CD4-positive, alpha-beta memory T cell (primary cell): ENCODE measurements at regions not wholly inside any gene's neighbourhood (a gene's known extent, or its start where the extent isn't known, plus 50 kb on each side); places are given as distances from the start of the nearest gene placed in this dataset.

Source experiments
- CTCF ChIA-PET: fragments of 350-600 bp; sonication (Branson Sonifier 250); formaldehyde crosslinking; loops from one replicate; lab custom pipeline; 2021; ENCODE audit warnings: inconsistent platforms; ENCODE audit not compliant: partially characterized antibody; lab: Charles Lee
- POLR2A ChIA-PET: fragments of 350-600 bp; sonication (Branson Sonifier 250); formaldehyde crosslinking; loops from one replicate; lab custom pipeline; 2021; ENCODE audit not compliant: partially characterized antibody; lab: Charles Lee
- DNase-seq, 5 donors: peaks; one replicate each; pipeline versions ENCODE4 v3.0.0 to v3.0.0-alpha.2; 2020 to 2022; ENCODE audit warnings: mixed read lengths in 1 of 5
- H3K27ac ChIP-seq: one replicate; pipeline ENCODE4 v1.7.0; 2013; ENCODE audit warnings: low read depth, low read length
- H3K27me3 ChIP-seq: 2 replicates; pipeline ENCODE4 v1.7.0; 2013; ENCODE audit warnings: mild to moderate bottlenecking, low read length, moderate library complexity; ENCODE audit not compliant: insufficient read depth
- H3K36me3 ChIP-seq: 2 replicates; pipeline ENCODE4 v1.7.0; 2013; ENCODE audit warnings: mild to moderate bottlenecking, low read length, moderate library complexity; ENCODE audit not compliant: insufficient read depth
- H3K4me1 ChIP-seq: 2 replicates; pipeline ENCODE4 v1.7.0; 2013; ENCODE audit warnings: mild to moderate bottlenecking, low read length, moderate library complexity; ENCODE audit not compliant: insufficient read depth
- H3K4me3 ChIP-seq, 2 donors: one replicate each; pipeline ENCODE4 v1.7.0; 2013; ENCODE audit warnings: low read length in 2 of 2, mild to moderate bottlenecking in 1 of 2
- H3K9me3 ChIP-seq, 2 donors: one replicate each; pipeline ENCODE4 v1.7.0; 2013; ENCODE audit warnings: low read length in 2 of 2, control low read depth in 1 of 2; ENCODE audit not compliant: control insufficient read depth in 1 of 2
- H3K27ac Mint-ChIP-seq, 7 donors: one replicate each; pipeline ENCODE4 v1.8.0; 2020 to 2021; ENCODE audit warnings: mixed read lengths in 7 of 7, mild to moderate bottlenecking in 6 of 7, inconsistent platforms in 3 of 7, moderate library complexity in 3 of 7
- H3K27me3 Mint-ChIP-seq, 2 donors: one replicate each; pipeline ENCODE4 v1.8.0; 2020 to 2021; ENCODE audit warnings: mixed read lengths in 2 of 2
- H3K36me3 Mint-ChIP-seq, 2 donors: one replicate each; pipeline ENCODE4 v1.8.0; 2020 to 2021; ENCODE audit warnings: mixed read lengths in 2 of 2, inconsistent platforms in 1 of 2, mild to moderate bottlenecking in 1 of 2
- H3K4me1 Mint-ChIP-seq, 4 donors: one replicate each; pipeline ENCODE4 v1.8.0; 2020 to 2021; ENCODE audit warnings: mixed read lengths in 4 of 4, mild to moderate bottlenecking in 1 of 4
- H3K4me3 Mint-ChIP-seq, 8 donors: one replicate each; pipeline ENCODE4 v1.8.0; 2020 to 2021; ENCODE audit warnings: mixed read lengths in 8 of 8, mild to moderate bottlenecking in 7 of 8, moderate library complexity in 6 of 8, inconsistent platforms in 3 of 8
- H3K9me3 Mint-ChIP-seq, 8 donors: one replicate each; pipeline ENCODE4 v1.8.0; 2020 to 2021; ENCODE audit warnings: mixed read lengths in 8 of 8, mild to moderate bottlenecking in 5 of 8, inconsistent platforms in 3 of 8, moderate library complexity in 1 of 8
- intact Hi-C: fragments of 100-400 bp; cut with micrococcal nuclease; formaldehyde crosslinking; loops from one replicate; pipeline ENCODE4 v1.15.1; 2023

GRCh38 chr6:118712969-118713368 lies 61.6 kb upstream of the CEP85L start:
- CTCF ChIA-PET, result interaction anchor here (1.0 to 6.2 kb wide), 7 partner anchors 13 to 75 kb away, joined by 3 to 29 read pairs (median 8); partner anchors contain the start of gene CEP85L
- peaks cover 0 to 3% (median 0%) of the 10 kb centered on the region in 8 donors for H3K9me3 Mint-ChIP-seq
- no peaks in the 10 kb centered on the region for H3K36me3 ChIP-seq

GRCh38 chr6:118710616-118711015 lies 59.2 kb upstream of the CEP85L start:
- Histone ChIP-seq H3K36me3 (no peaks in the 10 kb centered on the region), H3K27me3 (no peaks in the 10 kb centered on the region), H3K9me3 (no peaks in the 10 kb centered on the region), H3K4me3 (peak overlapping the region in 1 of 2 donors; percentile 95), H3K27ac (peak overlapping the region; percentile 70), H3K4me1 (peaks cover 68% of the 10 kb centered on the region)
- POLR2A ChIA-PET, result interaction anchor here (0.7 to 6.0 kb wide), 27 partner anchors 10 to 1162 kb away, joined by 3 to 105 read pairs (median 18); partner anchors contain the start of genes ASF1A, CEP85L, FAM184A and MCM9
- CTCF ChIA-PET, result interaction anchor here (1.0 to 6.0 kb wide), 13 partner anchors 9 to 146 kb away, joined by 4 to 26 read pairs (median 12); no protein-coding TSS in a partner anchor
- peak overlapping the region; percentile 92 to 98 (median 98) for H3K27ac Mint-ChIP-seq
- no peak for DNase-seq
- peaks cover 0 to 3% (median 0%) of the 10 kb centered on the region in 8 donors for H3K9me3 Mint-ChIP-seq
- peaks cover 50 to 87% (median 62%) of the 10 kb centered on the region in 4 donors for H3K4me1 Mint-ChIP-seq
- H3K27me3 Mint-ChIP-seq, result no peaks in the 10 kb centered on the region
- peaks cover 0 to 25% of the 10 kb centered on the region in 2 donors for H3K36me3 Mint-ChIP-seq
- intact Hi-C loops, result loop anchor here (1.0 to 2.0 kb wide), 9 partner anchors 9 to 368 kb away; partner anchors contain the start of genes CEP85L and FAM184A
- peak overlapping the region; percentile 91 to 99 (median 95) for H3K4me3 Mint-ChIP-seq

More at GRCh38 chr6:118712969-118713368, 61.6 kb upstream of the CEP85L start:
- H3K4me1 ChIP-seq, result peaks cover 45% of the 10 kb centered on the region
- Mint-ChIP-seq H3K27ac (peak overlapping the region in 4 of 7 donors; percentile 4 to 65 (median 40)), H3K4me3 (peak overlapping the region in 6 of 8 donors; percentile 1 to 37 (median 19)), H3K4me1 (peaks cover 32 to 67% (median 44%) of the 10 kb centered on the region in 4 donors), H3K27me3 (no peaks in the 10 kb centered on the region), H3K36me3 (peaks cover 0 to 17% of the 10 kb centered on the region in 2 donors)
- no peak overlapping the region for H3K4me3 ChIP-seq
- intact Hi-C loops, result no loop called here
- H3K27ac ChIP-seq, result no peak overlapping the region
- POLR2A ChIA-PET, result interaction anchor here (1.0 to 6.0 kb wide), 6 partner anchors 9 to 181 kb away, joined by 3 to 105 read pairs (median 8); partner anchors contain the start of genes ASF1A and CEP85L
- DNase-seq, result no peak
- H3K9me3 ChIP-seq, result no peaks in the 10 kb centered on the region
- no peaks in the 10 kb centered on the region for H3K27me3 ChIP-seq

GRCh38 chr6:118709859-118710350 lies 58.5 kb upstream of the CEP85L start:
- H3K36me3 Mint-ChIP-seq, result peaks cover 3 to 28% of the 10 kb centered on the region in 2 donors
- no peaks in the 10 kb centered on the region for H3K27me3 Mint-ChIP-seq
- intact Hi-C loops, result loop anchor here (1.0 to 2.0 kb wide), 12 partner anchors 9 to 639 kb away; partner anchors contain the start of genes CEP85L, FAM184A and MAN1A1
- peak overlapping the region; percentile 70 for H3K27ac ChIP-seq
- H3K9me3 Mint-ChIP-seq, result peaks cover 0 to 3% (median 0%) of the 10 kb centered on the region in 8 donors
- H3K9me3 ChIP-seq, result no peaks in the 10 kb centered on the region
- POLR2A ChIA-PET, result interaction anchor here (0.6 to 6.0 kb wide), 54 partner anchors 11 to 1161 kb away, joined by 3 to 105 read pairs (median 8); partner anchors contain the start of genes ASF1A, CEP85L, FAM184A and MCM9
- no peaks in the 10 kb centered on the region for H3K27me3 ChIP-seq
- peak overlapping the region; percentile 95 for H3K4me3 ChIP-seq
- CTCF ChIA-PET, result interaction anchor here (0.8 to 6.0 kb wide), 29 partner anchors 10 to 186 kb away, joined by 3 to 26 read pairs (median 7); partner anchors contain the start of genes ASF1A and CEP85L
- H3K27ac Mint-ChIP-seq, result peak overlapping the region; percentile 92 to 98 (median 98)
- peak overlapping the region; percentile 91 to 99 (median 95) for H3K4me3 Mint-ChIP-seq
- H3K4me1 ChIP-seq, result peaks cover 75% of the 10 kb centered on the region
- H3K4me1 Mint-ChIP-seq, result peaks cover 56 to 94% (median 66%) of the 10 kb centered on the region in 4 donors
- no peaks in the 10 kb centered on the region for H3K36me3 ChIP-seq
- DNase-seq, result peak; percentile 79 to 88 (median 85)

GRCh38 chr6:118708744-118709143 lies 57.4 kb upstream of the CEP85L start:
- Mint-ChIP-seq H3K36me3 (peaks cover 5 to 30% of the 10 kb centered on the region in 2 donors), H3K9me3 (peaks cover 0 to 3% (median 0%) of the 10 kb centered on the region in 8 donors), H3K27me3 (no peaks in the 10 kb centered on the region), H3K4me1 (peaks cover 61 to 96% (median 74%) of the 10 kb centered on the region in 4 donors), H3K27ac (peak overlapping the region; percentile 92 to 98 (median 98)), H3K4me3 (peak overlapping the region; percentile 91 to 99 (median 95))
- Histone ChIP-seq H3K9me3 (no peaks in the 10 kb centered on the region), H3K36me3 (no peaks in the 10 kb centered on the region), H3K27ac (peak overlapping the region; percentile 70), H3K4me1 (peaks cover 83% of the 10 kb centered on the region), H3K4me3 (peak overlapping the region; percentile 95), H3K27me3 (no peaks in the 10 kb centered on the region)
- intact Hi-C loops, result loop anchor here (1.0 to 2.0 kb wide), 3 partner anchors 90 to 640 kb away; partner anchors contain the start of gene MAN1A1
- ChIA-PET CTCF (interaction anchor here (0.6 to 6.0 kb wide), 25 partner anchors 8 to 187 kb away, joined by 3 to 26 read pairs (median 7); partner anchors contain the start of genes ASF1A and CEP85L), POLR2A (interaction anchor here (0.6 to 6.0 kb wide), 46 partner anchors 10 to 1225 kb away, joined by 3 to 105 read pairs (median 9); partner anchors contain the start of genes ASF1A, CEP85L, FAM184A and MCM9)
- no peak for DNase-seq

- intact Hi-C loops, result loop anchor here (2.0 kb wide), 2 partner anchors 143 to 641 kb away; partner anchors contain the start of gene MAN1A1
- ChIA-PET POLR2A (interaction anchor here (1.3 to 6.0 kb wide), 14 partner anchors 9 to 226 kb away, joined by 9 to 105 read pairs (median 31); partner anchors contain the start of genes ASF1A, CEP85L and MCM9), CTCF (interaction anchor here (1.2 to 6.0 kb wide), 13 partner anchors 11 to 188 kb away, joined by 3 to 26 read pairs (median 12); partner anchors contain the start of gene CEP85L)
- peaks cover 56 to 94% (median 70%) of the 10 kb centered on the region in 4 donors for H3K4me1 Mint-ChIP-seq
- Histone ChIP-seq H3K36me3 (no peaks in the 10 kb centered on the region), H3K4me3 (peak overlapping the region; percentile 95), H3K27ac (peak overlapping the region; percentile 70), H3K27me3 (no peaks in the 10 kb centered on the region), H3K9me3 (no peaks in the 10 kb centered on the region), H3K4me1 (peaks cover 77% of the 10 kb centered on the region)
- peaks cover 9 to 30% of the 10 kb centered on the region in 2 donors for H3K36me3 Mint-ChIP-seq
- H3K4me3 Mint-ChIP-seq, result peak overlapping the region; percentile 91 to 99 (median 95)
- no peak for DNase-seq
- no peaks in the 10 kb centered on the region for H3K27me3 Mint-ChIP-seq
- H3K27ac Mint-ChIP-seq, result peak overlapping the region; percentile 72 to 98 (median 98)
- H3K9me3 Mint-ChIP-seq, result peaks cover 0 to 3% (median 0%) of the 10 kb centered on the region in 8 donors
Observed at GRCh38 chr6:118708055-118708454, 56.7 kb upstream of the CEP85L start.

GRCh38 chr6:118706702-118707101 lies 55.3 kb upstream of the CEP85L start:
- POLR2A ChIA-PET, result interaction anchor here (0.9 to 3.8 kb wide), 15 partner anchors 10 to 187 kb away, joined by 3 to 34 read pairs (median 5); partner anchors contain the start of genes ASF1A and CEP85L

More at GRCh38 chr6:118706702-118707101, 55.3 kb upstream of the CEP85L start:
- Mint-ChIP-seq H3K27ac (peak overlapping the region; percentile 84 to 98 (median 92)), H3K9me3 (peaks cover 0 to 3% (median 0%) of the 10 kb centered on the region in 8 donors), H3K4me3 (peak overlapping the region; percentile 88 to 99 (median 92)), H3K36me3 (peaks cover 19 to 36% of the 10 kb centered on the region in 2 donors), H3K4me1 (peaks cover 47 to 85% (median 65%) of the 10 kb centered on the region in 4 donors), H3K27me3 (no peaks in the 10 kb centered on the region)
- CTCF ChIA-PET, result interaction anchor here (0.9 to 6.0 kb wide), 11 partner anchors 9 to 189 kb away, joined by 3 to 26 read pairs (median 5); no protein-coding TSS in a partner anchor
- Histone ChIP-seq H3K4me3 (peak overlapping the region in 1 of 2 donors; percentile 30), H3K4me1 (peaks cover 74% of the 10 kb centered on the region), H3K36me3 (no peaks in the 10 kb centered on the region), H3K9me3 (no peaks in the 10 kb centered on the region), H3K27ac (peak overlapping the region; percentile 44), H3K27me3 (no peaks in the 10 kb centered on the region)
- DNase-seq, result no peak
- intact Hi-C loops, result no loop called here
